Heart left ventricle (tissue), 13 donors: ENCODE measurements at regions not wholly inside any gene's neighbourhood (a gene's known extent, or its start where the extent isn't known, plus 50 kb on each side); places are given as distances from the start of the nearest gene placed in this dataset.

Experiments
- CTCF ChIP-seq, 12 donors: fragments of 200-600 bp; sonication (generic) in 4 of 12; IDR thresholded peaks; one replicate each; pipeline versions ENCODE4 v1.5.0 to v1.8.0; 2018 to 2022; ENCODE audit warnings: antibody characterized with exemption in 12 of 12, mild to moderate bottlenecking in 5 of 12
- POLR2A ChIP-seq, 2 donors: fragments of 450-650 bp; IDR thresholded peaks; one replicate each; pipeline ENCODE4 v1.6.1; 2017; ENCODE audit warnings: antibody characterized with exemption in 2 of 2, mild to moderate bottlenecking in 2 of 2, moderate library complexity in 2 of 2
- donor health status: ischemic (EF 13 %, LVEDD 7.1; RV severe dilation, severe dysfunction).
- donor health status: DM: no; HTN: yes; CAD: no.
- donor health status: DM: no; HTN: no; CAD: no.
- donor health status: ischemic (EF 25% LVEDD 6.9; RV normal size, moderate dysfunction).
- donor health status: ischemic (EF 25% LVEDD 5.7; RV mildly dilated, moderate dysfunction).
- donor health status: ischemic (EF 35%, LVEDD 5.7; RV mildly dilated, moderate dysfunction).
- donor health status: nonischemic (EF 11% LVEDD 7.7; RV severe dilation, severe dysfunction).
- donor health status: DM: yes; HTN: yes; CAD: no.
- donor health status: PGD.
- donor health status: ischemic (EF 29% LVEDD 5.4; RV normal size, mild dysfunction).
- donor health status: nonischemic (EF 23%, LVEDD 6.1; RV moderate dilation, normal function).

DNA sequence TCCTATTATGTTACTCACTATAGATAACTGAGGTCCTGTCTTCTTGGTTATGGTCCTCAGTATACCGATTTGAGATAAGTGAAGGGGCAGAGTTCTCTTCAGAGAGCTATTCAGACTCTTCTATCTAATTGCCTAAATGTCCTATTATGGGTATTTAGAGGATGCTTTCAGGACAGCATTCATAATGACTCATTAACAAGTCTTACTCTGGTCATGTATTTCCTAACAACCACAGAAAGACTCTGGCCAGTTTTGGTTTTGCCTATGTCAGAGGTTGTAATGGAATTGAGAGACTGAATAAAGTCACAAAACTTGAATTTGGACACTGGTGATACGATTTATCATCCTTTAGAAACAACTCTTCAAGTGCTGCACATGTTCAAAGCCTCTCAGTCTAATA, 1233.0 kb downstream of the JRKL start:
- no peak for TF ChIP-seq CTCF (IDR thresholded peaks at IDR 0.05)
- no peak for TF ChIP-seq POLR2A (IDR thresholded peaks at IDR 0.05)
